K562 (cell line): ENCODE measurements at regions not wholly inside any gene's neighbourhood (a gene's known extent, or its start where the extent isn't known, plus 50 kb on each side); places are given as distances from the start of the nearest gene placed in this dataset.
"Not testable (repeated sequence)": the region's sequence is repeated elsewhere in the genome, so short reads cannot be mapped to it uniquely, and the experiment has no call there.

Source experiments
- ATAC-seq: fragments of 200-7000 bp; cut with Tn5 transposase; 3 replicates; pipeline ENCODE4 v1.9.1; 2020; ENCODE audit warnings: moderate library complexity
- BruUV-seq: library from RNA; stranded (reverse); fragments of 400-500 nt; replicated peaks from 2 replicates; lab custom pipeline; 2021; lab: Mats Ljungman, UMichigan
- CTCF ChIA-PET: fragments of 300-600 bp; formaldehyde crosslinking; extraction: SDS; loops from one replicate; lab custom pipeline; 2021; ENCODE audit warnings: low intra/inter-chr PET ratio; lab: Yijun Ruan, JAX
- POLR2A ChIA-PET: fragments of 300-600, 350-650 bp; sonication (Branson Sonifier 250); formaldehyde crosslinking; extraction: SDS; loops from one replicate; lab custom pipeline; 2021; ENCODE audit warnings: antibody characterized with exemption, inconsistent platforms; lab: Yijun Ruan, JAX
- DNase-seq, 4 experiments: peaks; one replicate each; pipeline versions ENCODE4 v3.0.0 to v3.0.0-alpha.2; 2011 to 2018; ENCODE audit warnings: low spot score in 3 of 4, mixed read lengths in 3 of 4; ENCODE audit errors: extremely low read depth in 1 of 4
- FAIRE-seq: peaks from 2 replicates; lab custom pipeline; 2011; peaks lifted over from hg19 to GRCh38; lab: Jason Lieb, UNC
- H2AFZ ChIP-seq: 2 replicates; pipeline ENCODE4 v1.6.0; 2011; ENCODE audit warnings: low read depth, low read length, control low read depth, inconsistent platforms
- H3K27ac ChIP-seq: fragments of 200-600 bp; 3 replicates; pipeline ENCODE4 v1.8.0; 2011; ENCODE audit warnings: low read depth, mild to moderate bottlenecking, control low read depth, inconsistent platforms, low read length, moderate library complexity, mixed read lengths; ENCODE audit errors: extremely low read depth
- H3K27me3 ChIP-seq, 2 experiments: fragments of 300-600 bp in 1 of 2; 2 replicates in 1 of 2; 3 replicates in 1 of 2; pipeline versions ENCODE4 v1.6.0 to v1.8.0; 2011; ENCODE audit warnings: inconsistent platforms in 2 of 2, low read length in 2 of 2, mild to moderate bottlenecking in 1 of 2, mixed read lengths in 1 of 2, moderate library complexity in 1 of 2; ENCODE audit not compliant: control insufficient read depth in 2 of 2, insufficient read depth in 2 of 2
- H3K36me3 ChIP-seq: fragments of 300-600 bp; 3 replicates; pipeline ENCODE4 v1.8.0; 2011; ENCODE audit warnings: mild to moderate bottlenecking, low read length, inconsistent platforms; ENCODE audit not compliant: control insufficient read depth, insufficient read depth
- H3K4me1 ChIP-seq, 2 experiments: fragments of 200-600 bp in 1 of 2; replicated peaks in 1 of 2; 2 replicates in 1 of 2; 3 replicates in 1 of 2; pipeline versions ENCODE4 v1.5.1 to v1.8.0; 2011; ENCODE audit warnings: inconsistent platforms in 2 of 2, low read length in 2 of 2, mild to moderate bottlenecking in 1 of 2, mixed read lengths in 1 of 2, moderate library complexity in 1 of 2; ENCODE audit not compliant: control insufficient read depth in 2 of 2, insufficient read depth in 2 of 2
- H3K4me2 ChIP-seq: 2 replicates; pipeline ENCODE4 v1.6.1; 2011; ENCODE audit warnings: low read length, control low read depth, inconsistent platforms, mixed read lengths; ENCODE audit not compliant: insufficient read depth
- H3K4me3 ChIP-seq: fragments of 200-600 bp; sonication (generic), shearing (Covaris generic); 2 replicates; pipeline ENCODE4 v1.5.1; 2016; ENCODE audit warnings: control low read depth, inconsistent platforms
- H3K79me2 ChIP-seq: fragments of 200-600 bp; 3 replicates; pipeline ENCODE4 v1.8.0; 2011; ENCODE audit warnings: low read length, inconsistent platforms; ENCODE audit not compliant: control insufficient read depth, insufficient read depth
- H3K9ac ChIP-seq, 2 experiments: 2 replicates each; pipeline versions ENCODE4 v1.6.0 to v1.6.1; 2011; ENCODE audit warnings: low read depth in 2 of 2, low read length in 2 of 2, control low read depth in 1 of 2, inconsistent platforms in 1 of 2, mild to moderate bottlenecking in 1 of 2, mixed read lengths in 1 of 2; ENCODE audit not compliant: insufficient read depth in 1 of 2
- H3K9me1 ChIP-seq: one replicate; pipeline ENCODE4 v1.6.0; 2011; ENCODE audit warnings: inconsistent platforms, mild to moderate bottlenecking, low read length, moderate library complexity; ENCODE audit not compliant: control insufficient read depth, insufficient read depth
- H3K9me3 ChIP-seq: replicated peaks from 2 replicates; pipeline ENCODE4 v1.5.1; 2011; ENCODE audit warnings: low read depth, low read length, inconsistent platforms; ENCODE audit not compliant: control insufficient read depth, insufficient read depth
- H4K20me1 ChIP-seq: replicated peaks from 2 replicates; pipeline ENCODE4 v1.6.1; 2011; ENCODE audit warnings: low read length, inconsistent platforms, mixed read lengths; ENCODE audit not compliant: control insufficient read depth, insufficient read depth
- MGA ChIP-seq: fragments of 450-650 bp; IDR thresholded peaks from 2 replicates; pipeline ENCODE4 v1.6.1; 2016; ENCODE audit warnings: mild to moderate bottlenecking, moderate library complexity
- NCOA4 ChIP-seq: fragments of 450-650 bp; IDR thresholded peaks from 2 replicates; pipeline ENCODE4 v1.6.1; 2018; ENCODE audit warnings: mild to moderate bottlenecking; ENCODE audit not compliant: partially characterized antibody
- RAD51 ChIP-seq: fragments of 450-650 bp; IDR thresholded peaks from 2 replicates; pipeline ENCODE4 v1.7.1; 2016; ENCODE audit warnings: low read depth, mild to moderate bottlenecking, borderline replicate concordance
- SMC3 ChIP-seq: conservative IDR thresholded peaks from 2 replicates; pipeline ENCODE4 v1.6.1; 2011; ENCODE audit warnings: low read depth, low read length, improper control_type of control experiment; ENCODE audit not compliant: insufficient read depth
- TCF15 ChIP-seq: fragments of 250-450 bp; sonication (Bioruptor Pico); IDR thresholded peaks from 2 replicates; pipeline ENCODE4 v1.8.0; 2022; ENCODE audit warnings: moderate library complexity, mild to moderate bottlenecking, inconsistent platforms
- WGBS: fragments of 100-300 bp; shearing (Covaris generic); methylation state at CpG from one replicate; pipeline ENCODE4 v1.1.6; 2016; ENCODE audit warnings: low coverage, mixed read lengths; ENCODE audit not compliant: insufficient coverage; ENCODE audit errors: missing lambda C conversion rate; 5-methylcytosine and 5-hydroxymethylcytosine counted together
- in situ Hi-C: fragments of 300-500 bp; cut with MboI; formaldehyde crosslinking; loops from 4 replicates; pipeline ENCODE4 v1.15.0; 2018; ENCODE audit warnings: inconsistent platforms, mixed read lengths
- intact Hi-C: fragments of 100-400 bp; cut with micrococcal nuclease; formaldehyde crosslinking; loops from 2 replicates; pipeline ENCODE4 v1.14.2; 2022
- TF ChIP-seq, protein P1 (sequence below), 2 experiments: IDR thresholded peaks; 2 replicates each; pipeline ENCODE4 v1.6.1; 2011; ENCODE audit warnings: borderline replicate concordance in 1 of 2, control low read depth in 1 of 2, low read depth in 1 of 2, low read length in 1 of 2, mild to moderate bottlenecking in 1 of 2, mixed read lengths in 1 of 2, moderate library complexity in 1 of 2; ENCODE audit not compliant: insufficient read depth in 1 of 2, insufficient read length in 1 of 2, poor library complexity in 1 of 2, severe bottlenecking in 1 of 2; ENCODE audit errors: extremely low read depth in 1 of 2
- TF ChIP-seq, protein P2 (sequence below): fragments of 250-450 bp; sonication (Bioruptor Pico); IDR thresholded peaks from 2 replicates; pipeline ENCODE4 v1.6.1; 2021; ENCODE audit warnings: mild to moderate bottlenecking

- TF ChIP-seq, protein P1, sequence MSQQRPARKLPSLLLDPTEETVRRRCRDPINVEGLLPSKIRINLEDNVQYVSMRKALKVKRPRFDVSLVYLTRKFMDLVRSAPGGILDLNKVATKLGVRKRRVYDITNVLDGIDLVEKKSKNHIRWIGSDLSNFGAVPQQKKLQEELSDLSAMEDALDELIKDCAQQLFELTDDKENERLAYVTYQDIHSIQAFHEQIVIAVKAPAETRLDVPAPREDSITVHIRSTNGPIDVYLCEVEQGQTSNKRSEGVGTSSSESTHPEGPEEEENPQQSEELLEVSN (IDR thresholded peaks at IDR 0.05; ENCODE audit: borderline replicate concordance in 1 of 2, extremely low read depth in 1 of 2, insufficient read depth in 1 of 2, insufficient read length in 1 of 2, low read depth in 1 of 2, low read length in 1 of 2, poor library complexity in 1 of 2, severe bottlenecking in 1 of 2) = peak in 1 of 2 experiments; percentile 51
- TF ChIP-seq NCOA4 (no peak), MGA (0 out of 2 replicates have a peak, but pooled peaks have one; percentile 29), RAD51 (no peak), SMC3 (peak; percentile 51), TCF15 (no peak)
- TF ChIP-seq, protein P2, sequence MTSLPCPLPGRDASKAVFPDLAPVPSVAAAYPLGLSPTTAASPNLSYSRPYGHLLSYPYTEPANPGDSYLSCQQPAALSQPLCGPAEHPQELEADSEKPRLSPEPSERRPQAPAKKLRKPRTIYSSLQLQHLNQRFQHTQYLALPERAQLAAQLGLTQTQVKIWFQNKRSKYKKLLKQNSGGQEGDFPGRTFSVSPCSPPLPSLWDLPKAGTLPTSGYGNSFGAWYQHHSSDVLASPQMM (CRISPR knock-in tag) = no peak
- TF ChIP-seq, all 486 proteins: peak for 7
These were observed 126.2 kb upstream of the ATP10A start (continued) for GRCh38 chr15:25989327-25989726.

DNA sequence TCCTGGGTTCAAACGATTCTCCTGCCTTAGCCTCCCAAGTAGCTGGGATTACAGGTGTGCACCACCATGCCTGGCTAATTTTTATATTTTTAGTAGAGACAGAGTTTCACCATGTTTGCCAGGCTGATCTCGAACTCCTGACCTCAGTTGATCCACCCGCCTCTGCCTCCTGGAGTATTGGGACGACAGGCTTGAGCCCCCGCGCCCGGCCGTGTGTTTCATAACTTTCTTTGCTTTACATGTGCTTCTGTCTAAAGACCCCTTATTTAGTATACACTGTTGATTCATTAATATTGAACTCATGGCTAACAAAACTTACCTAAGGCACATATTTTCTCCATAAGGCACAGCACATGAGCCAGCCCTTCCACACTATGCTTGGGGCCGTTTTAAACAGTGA lies 125.6 kb upstream of the ATP10A start:
- 20% methylated on average over 4 of the region's 9 CpGs for WGBS
- H4K20me1 ChIP-seq, H3K9me1 ChIP-seq, H3K4me1 ChIP-seq, BruUV-seq, H3K9me3 ChIP-seq, DNase-seq, H3K79me2 ChIP-seq, CTCF ChIA-PET, FAIRE-seq, intact Hi-C loops, H3K36me3 ChIP-seq, H3K4me3 ChIP-seq, in situ Hi-C loops, H3K27ac ChIP-seq, ATAC-seq, H3K27me3 ChIP-seq, H3K4me2 ChIP-seq, H3K9ac ChIP-seq, POLR2A ChIA-PET: not testable (repeated sequence)
- peak overlapping the region; percentile 59; the same call in 1 of the 2 replicates for H2AFZ ChIP-seq
